ENCODE measurements at regions not wholly inside any gene's neighbourhood (a gene's known extent, or its start where the extent isn't known, plus 50 kb on each side); places are given as distances from the start of the nearest gene placed in this dataset.

- TF ChIP-seq CTCF (IDR thresholded peaks at IDR 0.05; ENCODE audit: insufficient read depth, low read length, poor library complexity, severe bottlenecking): no peak
- TF ChIP-seq EZH2phosphoT487 (conservative IDR thresholded peaks at IDR 0.05; ENCODE audit: low read length): no peak
These were observed 142.8 kb upstream of the IQSEC1 start for GRCh38 chr3:13215940-13216546.

Data from SU-DHL-6 (cell line).